HG03460 (cell line): ENCODE measurements at regions not wholly inside any gene's neighbourhood (a gene's known extent, or its start where the extent isn't known, plus 50 kb on each side); places are given as distances from the start of the nearest gene placed in this dataset.
"Not testable (repeated sequence)": the region's sequence is repeated elsewhere in the genome, so short reads cannot be mapped to it uniquely, and the experiment has no call there.

Experiments
- ATAC-seq: cut with Tn5 transposase; IDR thresholded peaks from one replicate; pipeline ENCODE4 v1.9.1; 2021; ENCODE audit not compliant: unreplicated experiment

DNA sequence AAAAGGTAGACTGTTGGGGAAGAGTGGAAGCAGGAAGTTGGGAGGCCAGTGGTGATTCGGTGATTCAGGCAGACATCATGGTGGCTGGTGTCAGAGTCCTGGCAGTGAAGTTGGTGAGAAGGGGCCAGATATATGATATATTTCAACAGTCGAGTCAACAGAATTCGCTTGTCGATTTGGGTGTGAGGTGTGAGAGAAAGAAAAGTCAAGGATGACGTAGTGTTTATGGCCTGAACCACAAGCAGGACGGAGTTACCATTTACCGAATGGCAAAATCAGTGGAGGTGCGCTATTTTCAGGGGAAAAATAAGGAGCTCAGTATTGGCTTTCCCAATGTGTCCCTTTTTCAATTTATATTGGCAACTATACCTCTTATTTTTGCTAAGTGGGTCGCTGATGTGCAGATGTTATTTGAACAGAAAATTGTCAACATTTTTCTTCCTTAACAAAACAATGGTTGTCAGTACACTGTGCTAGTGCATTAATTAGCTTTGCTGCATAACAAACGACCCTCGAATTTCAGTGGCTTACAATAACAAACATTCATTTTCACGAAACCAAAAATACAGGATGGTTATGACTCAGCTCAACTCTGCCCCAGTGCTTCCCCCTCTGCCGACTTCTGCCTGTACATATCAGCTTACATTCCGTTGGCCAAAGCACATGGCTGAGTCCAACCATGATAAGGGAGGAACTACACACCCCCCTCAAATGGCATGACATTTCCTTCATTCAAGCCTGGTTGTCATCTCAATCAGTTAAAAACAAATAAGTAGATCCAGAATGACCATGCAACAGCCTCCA is 255.0 kb upstream of the ZFP64 start:
- no peak for ATAC-seq

DNA sequence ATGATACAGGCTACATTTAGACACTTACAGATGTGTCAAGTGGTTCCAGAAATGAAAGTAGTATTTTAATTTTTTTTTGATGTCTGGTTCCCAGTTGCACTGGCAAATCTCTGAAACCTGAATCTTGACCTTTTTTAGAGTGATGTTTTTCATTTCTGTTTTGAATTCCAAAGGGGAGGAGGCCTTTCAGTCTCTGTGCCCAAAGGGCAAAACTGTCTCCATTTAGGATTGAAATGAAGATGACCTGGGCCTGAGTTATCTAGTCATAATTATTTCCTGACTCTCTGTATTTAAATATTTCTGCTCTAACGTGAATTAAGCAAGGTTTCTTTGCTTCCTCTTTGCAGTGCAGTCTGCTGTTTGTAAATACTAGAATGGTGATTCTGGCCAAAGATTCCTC is 252.9 kb upstream of the ZFP64 start:
- ATAC-seq: no peak

DNA sequence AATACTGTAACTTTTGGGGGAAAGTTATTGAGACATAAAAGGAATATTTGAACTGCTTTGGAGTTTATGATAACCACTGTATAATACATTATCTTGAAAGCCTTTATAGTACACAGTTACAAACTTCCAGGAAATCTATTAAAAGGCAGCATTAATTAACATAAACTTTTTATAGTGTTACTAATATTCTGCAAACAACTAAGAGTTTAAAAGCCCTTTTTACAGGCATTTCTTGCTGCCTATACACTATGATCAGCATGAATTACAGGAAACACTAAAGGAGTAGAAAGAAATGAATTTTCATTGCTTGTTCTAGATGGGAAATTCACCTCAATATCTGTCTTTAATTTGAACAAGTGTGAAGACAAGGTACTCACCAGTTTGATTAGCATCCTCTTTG is 252.3 kb upstream of the ZFP64 start:
- ATAC-seq: no peak

DNA sequence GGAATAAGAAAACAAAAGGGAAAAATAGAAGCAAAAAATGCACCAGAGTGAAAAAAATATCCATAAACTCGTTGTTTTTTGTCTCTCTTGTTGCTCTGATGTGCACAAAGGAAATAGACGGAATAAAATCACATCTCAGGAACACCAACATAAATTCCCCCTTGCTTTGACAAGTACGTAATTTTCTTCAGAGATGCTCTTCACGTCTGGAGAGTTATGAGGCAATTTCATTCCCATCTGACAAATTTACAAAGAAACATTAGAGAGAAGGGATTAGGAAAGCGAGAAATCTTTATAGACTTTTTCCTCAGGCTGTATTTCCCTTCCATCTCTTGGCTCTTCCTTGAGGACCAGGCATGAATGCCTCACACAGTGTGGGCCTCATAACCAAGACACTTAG is 250.1 kb upstream of the ZFP64 start:
- ATAC-seq: no peak

DNA sequence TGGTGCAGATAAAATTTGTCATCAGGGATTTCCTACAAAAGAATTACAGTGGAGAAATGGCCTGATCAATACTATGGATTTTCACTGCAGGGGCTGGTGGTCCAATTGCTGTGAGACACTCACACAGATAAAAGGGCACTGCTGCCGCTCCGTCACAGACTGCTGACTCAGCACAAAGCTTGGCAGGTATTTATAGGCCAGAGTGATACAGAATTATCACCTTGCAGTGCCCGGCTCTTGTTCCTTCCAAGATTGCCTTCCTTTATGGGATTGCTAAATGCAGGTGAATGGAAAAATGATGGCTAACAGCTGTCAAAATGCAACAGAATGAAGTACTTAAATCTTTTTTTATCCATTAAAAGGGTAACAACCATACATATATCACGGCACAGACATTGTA is 247.8 kb upstream of the ZFP64 start:
- ATAC-seq: no peak

DNA sequence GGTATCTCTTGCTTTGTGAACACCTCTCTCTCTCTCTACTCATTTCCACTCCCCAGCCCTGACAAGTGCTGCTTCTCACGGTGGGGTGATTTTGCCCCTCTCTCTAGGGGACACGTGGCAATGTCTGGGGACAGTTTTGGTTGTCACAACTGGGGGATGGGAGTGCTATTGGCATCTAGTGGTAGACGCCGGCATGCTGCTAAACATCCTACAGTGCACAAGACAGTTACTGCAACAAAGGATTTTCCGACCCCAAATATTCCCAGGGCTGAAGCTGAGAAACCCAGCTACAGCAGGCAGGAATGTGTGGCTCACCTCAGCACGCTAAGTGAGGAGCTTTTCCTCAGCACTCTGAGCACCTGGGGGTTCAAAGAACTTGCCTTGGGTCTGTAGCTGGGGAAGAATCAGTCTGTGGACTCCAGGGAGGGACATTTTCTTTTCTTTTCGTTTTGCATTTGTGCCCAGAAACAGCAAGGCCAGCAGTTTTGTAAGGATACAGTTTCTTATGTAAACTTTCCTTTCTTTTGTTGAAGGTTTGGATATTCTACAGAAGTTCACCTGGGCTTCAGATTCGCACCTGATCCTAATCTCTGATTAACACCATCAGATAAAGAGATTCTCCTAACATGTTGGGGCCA is 246.9 kb upstream of the ZFP64 start:
- no peak for ATAC-seq

DNA sequence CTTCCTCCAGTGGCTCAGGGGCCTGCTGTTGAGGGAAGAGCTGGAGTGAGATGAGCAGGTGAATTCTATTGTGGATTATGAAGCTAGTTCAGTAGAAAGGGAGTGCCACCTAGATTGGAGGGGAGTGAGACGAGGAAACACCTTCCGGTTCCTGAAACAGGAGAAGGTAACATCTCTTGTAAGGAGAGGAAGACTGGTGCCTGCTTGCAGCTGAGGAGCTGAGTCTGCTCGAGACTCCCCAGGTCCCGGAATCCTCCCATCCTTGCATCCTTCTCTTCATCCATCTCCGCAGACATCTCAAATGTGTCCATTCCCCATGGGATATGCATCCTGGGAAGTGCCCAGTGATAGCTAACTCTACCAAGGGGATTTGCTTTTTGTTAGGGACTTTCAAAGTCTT is 242.9 kb upstream of the ZFP64 start:
- no peak for ATAC-seq

DNA sequence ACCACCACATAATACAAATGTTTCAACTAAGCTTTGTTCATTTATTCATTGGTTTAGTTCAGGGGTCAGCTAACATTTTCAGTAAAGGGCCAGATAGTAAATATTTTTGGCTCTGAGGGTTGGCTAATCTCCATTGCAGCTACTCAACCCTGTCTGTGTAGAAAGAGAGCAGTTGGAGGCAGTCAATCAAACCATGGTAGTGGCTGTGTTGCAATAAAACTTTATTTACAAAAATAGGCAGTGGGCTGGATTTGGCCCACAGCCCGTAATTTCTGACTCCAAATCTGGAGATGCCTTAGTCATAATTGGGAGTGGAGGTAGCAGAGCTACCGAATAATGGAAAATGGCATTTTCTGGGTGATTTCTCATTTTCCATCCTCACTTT is 242.5 kb upstream of the ZFP64 start:
- no peak for ATAC-seq

DNA sequence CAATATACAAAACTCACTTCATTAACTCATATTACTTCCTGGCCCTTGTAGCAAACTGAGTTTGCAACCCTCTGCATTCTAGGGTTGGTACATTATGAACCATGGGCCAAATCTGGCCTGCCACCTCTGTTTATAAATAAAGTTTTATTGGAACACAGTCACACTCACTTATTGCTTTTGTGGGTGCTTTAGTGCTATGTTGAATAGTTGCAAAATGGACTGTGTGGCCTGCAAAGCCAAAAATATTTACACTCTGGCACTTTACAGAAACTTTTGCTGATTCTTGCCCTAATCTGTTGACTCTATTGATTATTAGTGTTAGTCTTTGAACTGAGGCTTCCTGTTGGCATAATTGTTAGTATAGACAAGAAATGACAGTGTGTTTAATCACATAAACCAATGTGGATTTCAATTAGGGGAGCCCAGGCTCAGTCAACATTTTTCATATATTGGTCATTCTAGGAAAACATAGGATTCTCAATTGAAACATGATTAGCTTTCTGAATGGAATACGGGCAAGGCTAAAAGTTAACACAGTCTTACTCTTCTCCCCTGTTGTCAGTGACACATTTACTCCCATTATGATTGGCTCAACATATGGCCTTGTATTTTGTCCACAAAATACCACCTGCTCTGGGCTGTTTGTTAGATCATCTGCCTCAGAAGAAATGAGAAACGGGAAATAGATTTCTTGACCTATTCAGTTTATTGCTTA is 241.9 kb upstream of the ZFP64 start:
- no peak for ATAC-seq

DNA sequence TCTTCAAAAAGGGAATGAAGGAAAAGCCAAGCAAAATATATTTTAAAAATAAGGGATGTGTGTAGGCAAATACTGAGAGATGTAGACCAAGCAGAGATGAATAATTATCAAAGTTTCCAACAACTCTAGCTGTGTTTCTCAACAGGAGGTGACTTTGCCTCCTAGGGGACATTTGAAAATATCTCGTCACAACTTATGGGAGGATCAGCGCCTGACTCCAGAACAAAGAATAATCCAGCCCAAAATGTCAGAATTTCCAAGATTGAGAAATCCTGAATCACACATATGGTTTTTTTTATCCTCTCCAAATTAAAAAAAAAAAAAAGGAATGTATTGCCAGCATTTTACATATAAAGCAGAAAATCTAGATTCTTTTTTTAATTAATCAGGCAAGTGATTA is 241.2 kb upstream of the ZFP64 start:
- no peak for ATAC-seq

DNA sequence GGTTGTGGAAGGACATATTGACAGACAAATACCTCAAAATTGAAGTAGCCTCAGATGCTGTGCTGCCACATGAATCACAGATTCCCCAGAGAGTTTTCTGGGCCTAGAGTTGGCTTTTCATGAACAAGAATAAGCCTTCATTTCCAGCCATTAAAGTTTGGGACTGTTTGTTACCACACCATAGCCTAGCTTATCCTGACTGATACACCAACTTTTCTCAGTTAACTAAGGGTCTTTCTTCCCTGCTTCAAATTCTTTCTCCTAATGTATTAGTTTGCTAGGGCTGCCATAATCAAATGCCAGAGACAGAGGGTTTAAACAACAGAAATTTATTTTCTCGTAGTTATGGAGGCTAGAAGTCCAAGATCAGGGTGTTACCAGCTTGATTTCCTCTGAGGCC is 237.4 kb upstream of the ZFP64 start:
- no peak for ATAC-seq

DNA sequence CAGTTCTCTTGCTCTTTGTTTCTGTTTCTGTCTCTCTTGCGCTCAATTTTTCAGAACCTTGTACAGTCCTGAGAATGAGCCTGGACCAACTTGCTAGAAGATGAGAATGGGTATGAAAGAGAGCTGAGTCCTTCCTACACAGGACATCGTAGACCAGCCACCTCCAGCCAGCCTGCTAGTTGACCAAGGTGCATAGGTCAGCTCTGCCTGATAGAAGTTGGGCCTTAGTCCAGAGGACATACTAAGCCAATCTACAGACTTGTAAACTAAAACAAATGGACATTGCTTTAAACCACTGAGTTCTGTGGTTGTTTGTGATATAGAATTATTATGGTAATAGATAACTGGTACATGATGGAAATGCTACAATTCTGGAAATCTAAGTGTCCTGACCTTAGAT is 236.4 kb upstream of the ZFP64 start:
- ATAC-seq: no peak

DNA sequence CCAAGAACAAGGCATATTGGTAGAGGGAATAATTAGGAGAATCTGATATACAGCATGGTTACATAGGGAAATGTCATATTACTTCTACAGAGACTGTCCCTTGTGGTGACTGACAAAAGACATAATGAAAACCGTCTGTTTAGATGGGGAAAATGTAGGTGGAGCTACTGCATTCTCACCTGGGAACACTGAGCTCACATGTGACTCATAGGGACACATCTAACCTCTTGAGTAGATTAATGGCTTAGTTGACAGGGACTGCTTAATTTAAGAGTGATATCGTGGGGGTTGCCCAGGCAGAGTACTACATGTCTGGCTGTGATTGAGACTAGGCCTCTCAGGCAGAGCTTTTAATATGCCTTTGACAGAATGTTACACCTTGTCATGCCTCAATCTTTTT is 235.3 kb upstream of the ZFP64 start:
- no peak for ATAC-seq

DNA sequence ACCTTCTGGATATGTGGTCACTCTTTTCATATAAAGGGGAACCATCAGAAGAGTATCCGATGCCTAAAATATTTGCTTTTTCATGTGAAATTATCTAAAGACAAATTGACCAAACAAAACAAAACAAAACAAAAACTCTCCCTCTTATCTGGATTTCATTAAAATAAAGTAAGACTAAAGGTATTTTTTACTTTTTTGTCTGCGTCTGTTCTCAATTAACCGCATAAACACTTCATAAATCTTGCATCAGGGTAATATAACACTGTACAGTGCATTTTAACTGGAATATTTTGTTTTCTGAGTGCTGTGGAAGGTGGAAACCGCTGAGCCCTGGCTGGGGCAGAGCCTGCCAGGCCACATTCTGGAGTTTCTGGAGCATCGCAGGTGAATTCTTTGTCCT is 234.1 kb upstream of the ZFP64 start:
- ATAC-seq: no peak

DNA sequence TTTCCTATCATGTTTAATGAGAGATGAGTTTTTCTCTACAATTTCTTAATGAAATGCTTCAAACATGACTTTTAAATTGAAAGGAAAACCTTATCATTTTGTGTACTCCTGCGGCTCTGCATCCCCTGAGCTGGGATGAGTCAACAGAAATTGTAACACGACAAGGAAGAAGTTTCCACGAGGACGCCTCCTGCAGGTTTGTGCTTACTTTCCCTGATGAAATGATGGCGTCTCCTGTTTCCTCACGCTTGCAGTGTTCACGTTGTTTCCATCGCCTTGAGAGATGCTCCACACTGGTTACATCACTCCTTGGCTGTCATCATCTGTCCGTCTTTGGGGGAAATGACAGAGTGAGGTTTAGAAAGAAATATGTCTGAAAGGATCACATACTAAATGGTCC is 233.7 kb upstream of the ZFP64 start:
- ATAC-seq: no peak

DNA sequence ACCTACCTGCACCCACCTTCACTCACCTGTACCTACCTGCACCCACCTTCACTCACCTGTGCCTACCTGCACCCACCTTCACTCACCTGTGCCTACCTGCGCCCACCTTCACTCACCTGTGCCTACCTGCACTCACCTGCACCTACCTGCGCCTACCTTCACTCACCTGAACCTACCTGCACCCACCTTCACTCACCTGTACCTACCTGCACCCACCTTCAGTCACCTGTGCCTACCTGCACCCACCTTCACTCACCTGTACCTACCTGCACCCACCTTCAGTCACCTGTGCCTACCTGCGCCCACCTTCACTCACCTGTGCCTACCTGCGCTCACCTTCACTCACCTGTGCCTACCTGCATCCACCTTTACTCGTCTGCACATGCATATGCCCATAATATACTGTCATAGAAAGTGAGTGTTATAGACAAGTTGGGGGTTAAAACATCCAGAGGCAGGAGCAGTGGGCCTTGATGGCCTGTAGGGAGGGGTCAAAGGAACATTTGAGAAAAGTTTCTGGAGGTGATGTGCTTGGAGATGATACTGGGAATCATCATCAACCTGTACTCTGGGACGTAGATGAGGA is 232.9 kb upstream of the ZFP64 start:
- ATAC-seq: not testable (repeated sequence)

DNA sequence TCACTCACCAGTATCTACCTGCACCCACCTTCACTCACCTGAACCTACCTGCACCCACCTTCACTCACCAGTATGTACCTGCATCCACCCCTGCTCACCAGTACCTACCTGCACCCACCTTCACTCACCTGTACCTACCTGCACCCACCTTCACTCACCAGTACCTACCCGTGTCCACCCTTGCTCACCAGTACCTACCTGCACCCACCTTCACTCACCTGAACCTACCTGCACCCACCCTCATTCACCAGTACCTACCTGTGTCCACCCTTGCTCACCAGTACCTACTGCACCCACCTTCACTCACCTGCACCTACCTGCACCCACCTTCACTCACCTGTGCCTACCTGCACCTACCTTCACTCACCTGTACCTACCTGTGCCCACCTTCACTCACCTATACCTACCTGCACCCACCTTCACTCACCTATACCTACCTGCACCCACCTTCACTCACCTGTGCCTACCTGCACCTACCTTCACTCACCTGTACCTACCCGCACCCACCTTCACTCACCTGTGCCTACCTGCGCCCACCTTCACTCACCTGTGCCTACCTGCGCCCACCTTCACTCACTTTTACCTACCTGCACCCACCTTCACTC is 232.1 kb upstream of the ZFP64 start:
- ATAC-seq: not testable (repeated sequence)

DNA sequence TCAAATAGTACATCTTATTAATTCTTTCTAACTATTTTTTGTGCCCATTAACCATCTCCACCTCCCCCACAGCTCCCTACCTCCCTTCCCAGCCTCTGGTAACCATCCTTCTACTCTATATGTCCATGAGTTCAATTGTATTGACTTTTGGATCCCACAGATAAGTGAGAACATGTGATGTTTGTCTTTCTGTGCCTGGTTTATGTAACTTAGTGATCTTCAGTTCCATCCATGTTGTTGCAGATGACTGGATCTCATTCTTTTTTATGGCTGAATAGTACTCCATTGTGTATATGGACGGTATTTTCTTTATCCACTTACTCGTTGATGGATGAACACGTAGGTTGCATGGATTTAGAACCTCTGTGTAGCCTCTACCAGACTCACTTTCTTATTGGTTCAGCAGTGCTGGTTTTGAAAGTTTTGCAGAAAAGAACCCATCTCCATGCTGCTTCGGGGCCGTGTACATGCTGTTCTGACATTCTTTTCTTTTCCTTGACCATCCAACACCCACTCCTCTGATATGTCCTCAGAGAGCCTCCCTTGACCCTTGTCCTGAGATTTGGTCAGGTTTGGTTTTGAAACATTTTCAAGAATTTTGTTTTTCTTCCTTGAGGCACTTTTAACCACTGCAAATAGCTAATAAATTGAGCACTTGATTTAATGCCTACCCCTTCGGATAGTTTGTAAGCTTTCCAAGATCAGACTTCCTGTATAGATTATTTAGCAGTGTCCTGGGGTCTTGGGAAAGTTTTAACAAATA is 231.2 kb upstream of the ZFP64 start:
- no peak for ATAC-seq

DNA sequence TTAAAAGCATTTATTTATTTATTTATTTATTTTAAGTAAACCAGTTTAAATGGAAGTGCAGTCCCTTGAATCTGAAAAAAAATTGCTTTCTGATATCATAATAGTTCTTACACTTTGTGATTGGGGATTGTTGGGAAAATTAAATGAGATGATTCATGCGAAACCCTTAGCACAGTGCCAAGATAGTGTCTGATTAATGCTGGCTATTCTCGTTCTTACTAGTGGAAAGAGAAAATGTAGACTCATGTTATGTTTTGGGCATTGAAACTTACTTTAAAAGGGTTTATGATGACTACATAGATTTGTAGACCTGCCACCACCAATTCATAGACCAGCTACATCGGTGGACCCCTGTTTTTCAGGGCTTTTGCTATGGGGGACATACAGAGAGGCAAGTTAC is 229.2 kb upstream of the ZFP64 start:
- no peak for ATAC-seq

DNA sequence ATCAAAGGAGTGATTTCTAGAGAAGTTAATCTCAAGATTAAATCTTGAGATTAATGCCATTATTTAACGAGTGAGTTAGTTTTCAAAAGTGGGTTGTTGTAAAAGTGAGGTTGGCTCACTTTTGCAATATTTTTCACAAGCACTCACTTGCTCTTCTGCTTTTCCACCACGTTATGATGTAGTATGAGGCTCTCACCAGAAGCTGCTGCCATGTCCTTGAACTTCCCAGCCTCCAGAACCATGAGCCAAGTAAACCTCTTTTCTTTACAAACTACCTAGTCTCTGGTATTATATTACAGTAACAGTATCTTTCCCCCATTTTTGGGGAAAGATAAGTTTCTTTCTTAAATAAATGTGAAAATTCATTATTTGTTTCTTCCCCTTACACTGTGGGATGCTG is 227.6 kb upstream of the ZFP64 start:
- ATAC-seq: no peak

DNA sequence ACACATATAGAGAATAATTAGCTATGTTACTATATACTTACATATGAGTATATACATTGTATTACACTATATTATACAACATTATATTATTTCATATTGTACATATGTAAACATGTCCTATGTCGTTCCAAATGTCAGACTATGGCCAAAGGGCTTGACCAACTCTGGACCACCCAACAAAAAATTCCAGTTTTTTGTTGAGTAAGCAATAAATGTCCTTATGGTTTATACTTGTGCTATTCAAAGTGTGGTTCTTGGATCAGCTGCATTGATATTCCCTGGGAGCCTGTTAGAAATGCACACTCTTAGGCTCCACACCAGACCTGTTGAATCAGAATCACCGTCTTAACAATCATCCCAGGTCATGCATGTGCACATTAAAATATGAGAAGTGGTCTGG is 225.4 kb upstream of the ZFP64 start:
- ATAC-seq: no peak
